Transverse colon (tissue), 4 donors: ENCODE measurements at regions not wholly inside any gene's neighbourhood (a gene's known extent, or its start where the extent isn't known, plus 50 kb on each side); places are given as distances from the start of the nearest gene placed in this dataset.

Source experiments
- DNase-seq: peaks from one replicate; pipeline ENCODE4 v3.0.0-alpha.2; 2019
- H3K27ac ChIP-seq, 4 donors: fragments of 200-600 bp; sonication (generic); 2 replicates each; pipeline ENCODE4 v1.5.1; 2016 to 2018; ENCODE audit warnings: inconsistent platforms in 4 of 4
- H3K27me3 ChIP-seq: fragments of 200-600 bp; sonication (generic); 2 replicates; pipeline ENCODE4 v1.5.1; 2017; ENCODE audit warnings: inconsistent platforms
- H3K36me3 ChIP-seq, 4 donors: fragments of 200-600 bp; sonication (generic); 2 replicates each; pipeline ENCODE4 v1.5.1; 2017 to 2019; ENCODE audit warnings: inconsistent platforms in 4 of 4
- H3K4me1 ChIP-seq, 4 donors: fragments of 200-600 bp; sonication (generic); 2 replicates each; pipeline ENCODE4 v1.5.1; 2017 to 2020; ENCODE audit warnings: inconsistent platforms in 4 of 4
- H3K4me3 ChIP-seq, 4 donors: fragments of 200-600 bp; sonication (generic); 1 replicate in 1 of 4; 2 replicates in 3 of 4; pipeline versions ENCODE4 v1.5.1 to v1.6.1; 2017 to 2019; ENCODE audit warnings: inconsistent platforms in 4 of 4
- H3K9me3 ChIP-seq, 2 donors: fragments of 200-600 bp; sonication (generic); 2 replicates each; pipeline ENCODE4 v1.5.1; 2017 to 2019; ENCODE audit warnings: inconsistent platforms in 2 of 2
- EP300 ChIP-seq: sonication (generic); formaldehyde crosslinking; IDR thresholded peaks from one replicate; pipeline ENCODE4 v1.6.1; 2017; ENCODE audit warnings: antibody characterized with exemption, low read depth
- POLR2A ChIP-seq: fragments of 450-650 bp; IDR thresholded peaks from one replicate; pipeline ENCODE4 v1.6.1; 2016; ENCODE audit warnings: antibody characterized with exemption, mild to moderate bottlenecking, moderate library complexity
- POLR2AphosphoS5 ChIP-seq, 3 donors: sonication (generic); formaldehyde crosslinking; IDR thresholded peaks; one replicate each; pipeline ENCODE4 v1.6.1; 2016; ENCODE audit warnings: antibody characterized with exemption in 3 of 3
- WGBS, 2 donors: methylation state at CpG; one replicate each; pipeline ENCODE4 v1.1.5; 2018; ENCODE audit warnings: low coverage in 1 of 2; 5-methylcytosine and 5-hydroxymethylcytosine counted together
- in situ Hi-C, 4 donors: fragments of 200-750 bp; cut with MboI; loops; one replicate each; pipeline versions ENCODE4 v1.15.0 to v1.15.1; 2017; ENCODE audit warnings: low sequenced_read_pairs in 3 of 4, low pct_ligation_motif_present in 1 of 4, low pct_unique_long_range_greater_than_20kb in 1 of 4
- intact Hi-C: fragments of 100-400 bp; cut with DNase I; formaldehyde crosslinking; loops from one replicate; pipeline ENCODE4 v1.15.1; 2023; ENCODE audit warnings: low total_unique reads
- TF ChIP-seq, protein P1 (sequence below), 5 experiments: fragments of 200-600 bp in 3 of 5; fragments of 450-650 bp in 2 of 5; sonication (generic) in 3 of 5; IDR thresholded peaks; 1 replicate in 2 of 5; 2 replicates in 3 of 5; pipeline ENCODE4 v1.5.1; 2016 to 2017; ENCODE audit warnings: antibody characterized with exemption in 5 of 5, inconsistent platforms in 3 of 5, mild to moderate bottlenecking in 2 of 5, moderate library complexity in 1 of 5

DNA sequence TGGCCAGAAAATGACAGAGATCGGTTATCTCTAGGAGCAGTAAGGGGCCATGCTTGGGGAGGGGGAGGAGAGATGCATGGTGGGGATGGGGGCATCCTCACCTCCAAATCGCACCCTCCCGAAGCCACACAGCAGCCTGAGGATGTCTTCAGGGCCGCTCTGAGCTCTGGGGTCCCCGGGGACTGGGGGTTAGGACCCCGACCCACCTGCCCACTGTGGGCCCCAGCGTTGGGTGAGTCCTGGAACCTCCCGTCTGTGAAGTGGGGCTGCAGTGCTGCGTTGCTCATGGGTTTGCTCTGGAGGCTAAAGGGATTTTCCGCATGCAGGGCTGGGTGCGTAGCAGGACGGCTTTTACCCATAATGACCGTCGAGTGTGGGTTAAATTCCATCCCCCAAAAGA lies 1046.3 kb downstream of the BRD1 start:
- Histone ChIP-seq H3K4me3 (no peak overlapping the region), H3K36me3 (no peaks in the 10 kb centered on the region), H3K4me1 (no peaks in the 10 kb centered on the region), H3K27me3 (no peaks in the 10 kb centered on the region), H3K27ac (no peak overlapping the region), H3K9me3 (peaks cover under 1 to 8% of the 10 kb centered on the region in 2 donors)
- WGBS, 2 donors = 40 to 78% methylated on average over 1 to 13 of the region's 14 CpGs
- in situ Hi-C loops = no loop called here
- intact Hi-C loops = no loop called here
- DNase-seq = no peak
- no peak for TF ChIP-seq POLR2A
- TF ChIP-seq POLR2AphosphoS5 (IDR thresholded peaks at IDR 0.05) = no peak
- TF ChIP-seq, protein P1, sequence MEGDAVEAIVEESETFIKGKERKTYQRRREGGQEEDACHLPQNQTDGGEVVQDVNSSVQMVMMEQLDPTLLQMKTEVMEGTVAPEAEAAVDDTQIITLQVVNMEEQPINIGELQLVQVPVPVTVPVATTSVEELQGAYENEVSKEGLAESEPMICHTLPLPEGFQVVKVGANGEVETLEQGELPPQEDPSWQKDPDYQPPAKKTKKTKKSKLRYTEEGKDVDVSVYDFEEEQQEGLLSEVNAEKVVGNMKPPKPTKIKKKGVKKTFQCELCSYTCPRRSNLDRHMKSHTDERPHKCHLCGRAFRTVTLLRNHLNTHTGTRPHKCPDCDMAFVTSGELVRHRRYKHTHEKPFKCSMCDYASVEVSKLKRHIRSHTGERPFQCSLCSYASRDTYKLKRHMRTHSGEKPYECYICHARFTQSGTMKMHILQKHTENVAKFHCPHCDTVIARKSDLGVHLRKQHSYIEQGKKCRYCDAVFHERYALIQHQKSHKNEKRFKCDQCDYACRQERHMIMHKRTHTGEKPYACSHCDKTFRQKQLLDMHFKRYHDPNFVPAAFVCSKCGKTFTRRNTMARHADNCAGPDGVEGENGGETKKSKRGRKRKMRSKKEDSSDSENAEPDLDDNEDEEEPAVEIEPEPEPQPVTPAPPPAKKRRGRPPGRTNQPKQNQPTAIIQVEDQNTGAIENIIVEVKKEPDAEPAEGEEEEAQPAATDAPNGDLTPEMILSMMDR (IDR thresholded peaks at IDR 0.05) = no peak
- no peak for TF ChIP-seq EP300

DNA sequence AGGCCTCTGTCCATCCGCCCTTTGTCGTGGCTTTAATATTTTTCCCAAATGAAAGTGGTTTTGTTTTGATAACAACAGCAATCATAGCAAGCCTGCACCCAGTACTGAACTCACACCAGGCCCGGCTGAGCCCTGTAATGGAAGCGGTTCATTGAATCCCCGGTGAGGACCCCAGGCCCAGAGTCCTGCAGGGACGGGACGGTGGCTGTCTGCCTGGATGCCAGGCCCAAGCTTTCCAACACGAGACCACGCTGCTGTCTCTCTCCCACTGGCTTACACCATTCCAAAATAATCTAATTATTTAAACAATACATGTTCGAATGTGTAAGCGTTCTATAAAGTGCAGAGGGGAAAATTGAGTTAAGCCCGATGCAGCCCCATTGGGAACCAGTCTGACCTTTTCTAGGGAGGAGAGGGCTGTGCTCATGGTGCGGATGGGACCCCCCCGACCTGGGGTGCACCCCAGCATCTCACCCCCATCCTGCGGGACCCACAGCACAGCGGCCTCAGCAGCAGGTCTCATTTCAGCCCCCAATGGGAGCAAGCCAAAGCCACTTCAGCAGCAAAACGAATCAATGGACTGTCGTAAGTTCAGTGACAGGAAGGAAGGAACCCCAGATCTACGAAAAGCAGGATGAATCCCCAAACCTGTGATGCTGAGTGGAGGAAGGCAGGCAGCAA lies 1046.9 kb downstream of the BRD1 start:
- intact Hi-C loops (no loop called here), in situ Hi-C loops (no loop called here)
- no peaks in the 10 kb centered on the region for H3K36me3 ChIP-seq
- TF ChIP-seq POLR2AphosphoS5 (IDR thresholded peaks at IDR 0.05) = no peak
- no peak for TF ChIP-seq EP300
- TF ChIP-seq POLR2A = no peak
- TF ChIP-seq, protein P1 (IDR thresholded peaks at IDR 0.05) = no peak
- DNase-seq = no peak
- no peaks in the 10 kb centered on the region for H3K27me3 ChIP-seq
- H3K4me3 ChIP-seq = no peak overlapping the region
- H3K27ac ChIP-seq = no peak overlapping the region
- H3K9me3 ChIP-seq = peaks cover 3 to 8% of the 10 kb centered on the region in 2 donors
- H3K4me1 ChIP-seq = no peaks in the 10 kb centered on the region
- whole genome bisulfite sequencing, 2 donors = 62 to 78% methylated on average over 3 to 19 of the region's 19 CpGs

DNA sequence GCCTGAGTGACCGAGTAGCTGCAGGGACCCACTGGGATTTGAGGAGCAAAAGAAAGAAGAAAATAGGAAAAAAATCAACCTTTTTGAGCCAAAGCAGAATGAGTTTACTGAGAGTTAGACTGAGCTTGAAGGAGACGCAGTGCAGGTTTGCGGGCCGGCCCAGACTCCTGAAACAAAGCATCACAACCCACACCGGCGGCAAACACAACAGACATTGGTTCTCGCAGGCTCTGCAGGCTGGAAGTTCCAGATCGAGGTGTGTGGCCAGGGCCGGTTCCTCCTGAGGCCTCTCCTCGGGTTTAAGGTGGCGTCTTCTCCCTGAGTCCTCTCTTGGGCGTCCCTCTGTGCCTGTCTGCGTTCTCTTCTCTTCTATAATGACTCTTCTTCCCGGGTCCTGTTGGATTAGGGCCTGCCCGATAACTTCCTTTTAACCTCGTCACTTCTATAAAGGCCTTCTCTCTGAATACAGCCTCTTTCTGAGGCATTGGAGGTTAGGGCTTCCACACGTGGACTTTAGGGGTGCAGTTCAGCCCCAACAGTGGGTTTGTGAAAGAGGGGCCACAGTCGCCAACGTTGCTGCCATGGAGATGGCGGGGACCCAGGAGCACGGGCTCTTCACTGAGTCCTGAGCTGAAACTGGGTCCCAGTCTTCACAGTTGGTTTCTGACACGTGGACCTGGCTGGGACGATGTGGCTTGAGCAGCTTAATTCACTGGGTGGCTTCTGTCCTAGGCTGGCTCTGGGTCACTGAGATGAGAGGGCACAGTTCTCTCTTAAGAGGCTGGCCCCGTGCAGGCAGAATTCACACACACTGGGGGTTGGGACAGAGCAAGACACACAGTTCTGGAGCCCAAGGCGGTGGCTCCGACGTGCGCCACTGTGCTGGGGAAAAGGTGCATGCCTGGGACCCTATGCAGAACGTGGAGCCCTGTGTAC lies 1047.7 kb downstream of the BRD1 start:
- no peak for TF ChIP-seq POLR2AphosphoS5 (IDR thresholded peaks at IDR 0.05)
- TF ChIP-seq, protein P1 (IDR thresholded peaks at IDR 0.05) = no peak
- no peak for TF ChIP-seq POLR2A
- TF ChIP-seq EP300 = no peak
- Histone ChIP-seq H3K9me3 (peaks cover 3 to 8% of the 10 kb centered on the region in 2 donors), H3K36me3 (no peaks in the 10 kb centered on the region), H3K27ac (no peak overlapping the region), H3K4me3 (no peak overlapping the region), H3K4me1 (no peaks in the 10 kb centered on the region), H3K27me3 (no peaks in the 10 kb centered on the region)
- in situ Hi-C loops (no loop called here), intact Hi-C loops (no loop called here)
- no peak for DNase-seq
- WGBS, 2 donors = 79 to 82% methylated on average over 11 to 29 of the region's 29 CpGs

DNA sequence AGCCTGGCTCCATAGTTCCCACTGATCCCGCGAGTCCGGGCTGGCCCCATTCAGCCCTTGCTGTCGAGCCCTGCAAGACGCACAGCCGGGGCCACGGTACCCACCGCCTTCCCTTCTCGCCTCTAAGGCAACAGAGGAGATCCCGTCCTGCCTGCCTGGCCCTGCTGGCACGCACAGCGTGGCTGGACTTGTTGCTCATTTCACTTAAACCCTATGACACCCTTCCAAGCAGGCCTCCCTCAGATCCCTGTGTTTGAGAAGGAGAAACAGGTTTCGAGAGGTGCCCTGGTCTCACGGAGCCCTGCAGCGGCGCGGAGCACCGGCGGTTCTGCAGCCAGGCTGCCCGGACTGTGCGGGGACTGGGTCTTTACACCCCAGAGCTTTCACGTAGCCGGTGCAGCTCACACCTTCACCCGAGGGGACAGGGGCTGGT lies 1048.4 kb downstream of the BRD1 start:
- DNase-seq = no peak
- no peaks in the 10 kb centered on the region for H3K4me1 ChIP-seq
- H3K27me3 ChIP-seq = no peaks in the 10 kb centered on the region
- H3K27ac ChIP-seq = no peak overlapping the region
- no peaks in the 10 kb centered on the region for H3K36me3 ChIP-seq
- WGBS, 2 donors = 91 to 100% methylated on average over 3 to 16 of the region's 24 CpGs
- TF ChIP-seq, protein P1 (IDR thresholded peaks at IDR 0.05) = no peak
- TF ChIP-seq POLR2AphosphoS5 (IDR thresholded peaks at IDR 0.05) (no peak), POLR2A (no peak), EP300 (no peak)
- H3K4me3 ChIP-seq = no peak overlapping the region
- in situ Hi-C loops (no loop called here), intact Hi-C loops (no loop called here)
- peaks cover 3 to 8% of the 10 kb centered on the region in 2 donors for H3K9me3 ChIP-seq
